ENCODE measurements at regions not wholly inside any gene's neighbourhood (a gene's known extent, or its start where the extent isn't known, plus 50 kb on each side); places are given as distances from the start of the nearest gene placed in this dataset.
"Not testable (repeated sequence)": the region's sequence is repeated elsewhere in the genome, so short reads cannot be mapped to it uniquely, and the experiment has no call there.

- Histone ChIP-seq H3K4me3 (ENCODE audit: low read depth, low read length) (no peak overlapping the region), H3K4me1 (ENCODE audit: control insufficient read depth, insufficient read depth, low read length) (no peaks in the 10 kb centered on the region), H3K36me3 (ENCODE audit: control insufficient read depth, insufficient read depth, low read length) (no peaks in the 10 kb centered on the region), H3K9ac (ENCODE audit: low read length) (no peak overlapping the region), H3K27me3 (ENCODE audit: control insufficient read depth, insufficient read depth, low read length) (no peaks in the 10 kb centered on the region), H3K9me3 (ENCODE audit: control insufficient read depth, insufficient read depth, low read depth, low read length) (no peaks in the 10 kb centered on the region), H3K27ac (ENCODE audit: low read depth, low read length) (no peak overlapping the region)
These were observed 57.9 kb downstream of the HINT1 start for GRCh38 chr5:131107128-131107527.

- H3K27ac ChIP-seq (ENCODE audit: low read depth, low read length): no peak overlapping the region
- no peaks in the 10 kb centered on the region for H3K4me1 ChIP-seq (ENCODE audit: control insufficient read depth, insufficient read depth, low read length)
These were observed 60.8 kb downstream of the HINT1 start for GRCh38 chr5:131104169-131104808.

GRCh38 chr5:131096774-131097710, 68.0 kb downstream of the HINT1 start:
- Histone ChIP-seq H3K9me3 (ENCODE audit: control insufficient read depth, insufficient read depth, low read depth, low read length) (no peaks in the 10 kb centered on the region), H3K9ac (ENCODE audit: low read length) (no peak overlapping the region), H3K4me3 (ENCODE audit: low read depth, low read length) (no peak overlapping the region), H3K27ac (ENCODE audit: low read depth, low read length) (no peak overlapping the region), H3K27me3 (ENCODE audit: control insufficient read depth, insufficient read depth, low read length) (no peaks in the 10 kb centered on the region), H3K36me3 (ENCODE audit: control insufficient read depth, insufficient read depth, low read length) (no peaks in the 10 kb centered on the region), H3K4me1 (ENCODE audit: control insufficient read depth, insufficient read depth, low read length) (no peaks in the 10 kb centered on the region)

More at GRCh38 chr5:131104169-131104808, 60.8 kb downstream of the HINT1 start:
- no peaks in the 10 kb centered on the region for H3K36me3 ChIP-seq (ENCODE audit: control insufficient read depth, insufficient read depth, low read length)
- no peak overlapping the region for H3K9ac ChIP-seq (ENCODE audit: low read length)
- H3K4me3 ChIP-seq (ENCODE audit: low read depth, low read length): no peak overlapping the region
- no peaks in the 10 kb centered on the region for H3K9me3 ChIP-seq (ENCODE audit: control insufficient read depth, insufficient read depth, low read depth, low read length)
- H3K27me3 ChIP-seq (ENCODE audit: control insufficient read depth, insufficient read depth, low read length): no peaks in the 10 kb centered on the region

GRCh38 chr5:131095561-131095960, 69.5 kb downstream of the HINT1 start:
- not testable (repeated sequence) for H3K9ac ChIP-seq (ENCODE audit: low read length); H3K27me3 ChIP-seq (ENCODE audit: control insufficient read depth, insufficient read depth, low read length); H3K4me1 ChIP-seq (ENCODE audit: control insufficient read depth, insufficient read depth, low read length); H3K9me3 ChIP-seq (ENCODE audit: control insufficient read depth, insufficient read depth, low read depth, low read length); H3K36me3 ChIP-seq (ENCODE audit: control insufficient read depth, insufficient read depth, low read length); H3K27ac ChIP-seq (ENCODE audit: low read depth, low read length); H3K4me3 ChIP-seq (ENCODE audit: low read depth, low read length)

- no peaks in the 10 kb centered on the region for H3K4me1 ChIP-seq (ENCODE audit: control insufficient read depth, insufficient read depth, low read length)
- no peak overlapping the region for H3K9ac ChIP-seq (ENCODE audit: low read length)
These were observed 80.6 kb downstream of the HINT1 start for GRCh38 chr5:131084436-131084835.

GRCh38 chr5:131081913-131082488, 83.1 kb downstream of the HINT1 start:
- peaks cover 7% of the 10 kb centered on the region for H3K9me3 ChIP-seq (ENCODE audit: control insufficient read depth, insufficient read depth, low read depth, low read length)
- H3K36me3 ChIP-seq (ENCODE audit: control insufficient read depth, insufficient read depth, low read length): no peaks in the 10 kb centered on the region
- no peak overlapping the region for H3K9ac ChIP-seq (ENCODE audit: low read length)
- no peaks in the 10 kb centered on the region for H3K4me1 ChIP-seq (ENCODE audit: control insufficient read depth, insufficient read depth, low read length)
- H3K27me3 ChIP-seq (ENCODE audit: control insufficient read depth, insufficient read depth, low read length): no peaks in the 10 kb centered on the region
- no peak overlapping the region for H3K4me3 ChIP-seq (ENCODE audit: low read depth, low read length)
- no peak overlapping the region for H3K27ac ChIP-seq (ENCODE audit: low read depth, low read length)

More at GRCh38 chr5:131084436-131084835, 80.6 kb downstream of the HINT1 start:
- H3K36me3 ChIP-seq (ENCODE audit: control insufficient read depth, insufficient read depth, low read length): no peaks in the 10 kb centered on the region
- no peak overlapping the region for H3K4me3 ChIP-seq (ENCODE audit: low read depth, low read length)
- peaks cover 16% of the 10 kb centered on the region for H3K9me3 ChIP-seq (ENCODE audit: control insufficient read depth, insufficient read depth, low read depth, low read length)
- no peak overlapping the region for H3K27ac ChIP-seq (ENCODE audit: low read depth, low read length)
- no peaks in the 10 kb centered on the region for H3K27me3 ChIP-seq (ENCODE audit: control insufficient read depth, insufficient read depth, low read length)

GRCh38 chr5:131081374-131081773, 83.7 kb downstream of the HINT1 start:
- Histone ChIP-seq H3K27ac (ENCODE audit: low read depth, low read length) (no peak overlapping the region), H3K9ac (ENCODE audit: low read length) (no peak overlapping the region), H3K36me3 (ENCODE audit: control insufficient read depth, insufficient read depth, low read length) (no peaks in the 10 kb centered on the region), H3K4me1 (ENCODE audit: control insufficient read depth, insufficient read depth, low read length) (no peaks in the 10 kb centered on the region), H3K9me3 (ENCODE audit: control insufficient read depth, insufficient read depth, low read depth, low read length) (peaks cover 2% of the 10 kb centered on the region; the same call in 1 of the 2 replicates), H3K4me3 (ENCODE audit: low read depth, low read length) (no peak overlapping the region), H3K27me3 (ENCODE audit: control insufficient read depth, insufficient read depth, low read length) (no peaks in the 10 kb centered on the region)

GRCh38 chr5:131079232-131079631, 85.8 kb downstream of the HINT1 start:
- H3K27ac ChIP-seq (ENCODE audit: low read depth, low read length): no peak overlapping the region
- no peaks in the 10 kb centered on the region for H3K9me3 ChIP-seq (ENCODE audit: control insufficient read depth, insufficient read depth, low read depth, low read length)
- no peaks in the 10 kb centered on the region for H3K27me3 ChIP-seq (ENCODE audit: control insufficient read depth, insufficient read depth, low read length)
- no peaks in the 10 kb centered on the region for H3K4me1 ChIP-seq (ENCODE audit: control insufficient read depth, insufficient read depth, low read length)
- no peak overlapping the region for H3K9ac ChIP-seq (ENCODE audit: low read length)
- H3K4me3 ChIP-seq (ENCODE audit: low read depth, low read length): no peak overlapping the region
- no peaks in the 10 kb centered on the region for H3K36me3 ChIP-seq (ENCODE audit: control insufficient read depth, insufficient read depth, low read length)

- Histone ChIP-seq H3K36me3 (ENCODE audit: control insufficient read depth, insufficient read depth, low read length) (no peaks in the 10 kb centered on the region), H3K9me3 (ENCODE audit: control insufficient read depth, insufficient read depth, low read depth, low read length) (peaks cover 19% of the 10 kb centered on the region), H3K27ac (ENCODE audit: low read depth, low read length) (no peak overlapping the region), H3K4me3 (ENCODE audit: low read depth, low read length) (no peak overlapping the region), H3K4me1 (ENCODE audit: control insufficient read depth, insufficient read depth, low read length) (no peaks in the 10 kb centered on the region), H3K9ac (ENCODE audit: low read length) (no peak overlapping the region), H3K27me3 (ENCODE audit: control insufficient read depth, insufficient read depth, low read length) (no peaks in the 10 kb centered on the region)
These were observed 96.0 kb downstream of the HINT1 start for GRCh38 chr5:131068893-131069643.

- Histone ChIP-seq H3K4me1 (ENCODE audit: control insufficient read depth, insufficient read depth, low read length) (no peaks in the 10 kb centered on the region), H3K27me3 (ENCODE audit: control insufficient read depth, insufficient read depth, low read length) (no peaks in the 10 kb centered on the region), H3K9me3 (ENCODE audit: control insufficient read depth, insufficient read depth, low read depth, low read length) (peaks cover 19% of the 10 kb centered on the region), H3K27ac (ENCODE audit: low read depth, low read length) (no peak overlapping the region), H3K36me3 (ENCODE audit: control insufficient read depth, insufficient read depth, low read length) (no peaks in the 10 kb centered on the region), H3K9ac (ENCODE audit: low read length) (no peak overlapping the region), H3K4me3 (ENCODE audit: low read depth, low read length) (no peak overlapping the region)
These were observed 97.0 kb downstream of the HINT1 start for GRCh38 chr5:131068076-131068475.

Data from HUES6 (cell line).